ENCODE measurements at regions not wholly inside any gene's neighbourhood (a gene's known extent, or its start where the extent isn't known, plus 50 kb on each side); places are given as distances from the start of the nearest gene placed in this dataset.

DNA sequence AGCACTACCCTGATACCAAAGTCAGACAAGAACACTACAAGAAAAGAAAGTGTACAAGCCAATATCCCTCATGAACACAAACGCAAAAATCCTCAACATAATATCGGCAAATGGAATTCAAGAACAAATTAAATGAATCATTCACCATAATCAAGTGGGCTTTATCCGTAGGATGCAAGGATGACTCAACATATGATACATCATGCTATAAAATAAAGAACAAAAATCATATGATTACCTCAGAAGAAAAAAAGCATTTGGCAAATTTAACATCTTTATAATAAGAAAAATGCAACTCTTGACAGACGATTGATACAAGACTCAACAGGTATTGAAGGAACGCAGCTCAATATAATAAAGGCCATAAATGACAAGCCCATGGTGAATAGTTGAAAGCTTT lies 843.9 kb downstream of the FRK start (continued):
- TF ChIP-seq CREB1 (IDR thresholded peaks at IDR 0.05) (no peak), CREB1 (CRISPR knock-in tag; IDR thresholded peaks at IDR 0.05) (no peak), TAF7 (tag; IDR thresholded peaks at IDR 0.05) (no peak), U2AF2 (optimal IDR thresholded peaks at IDR 0.05; ENCODE audit: low read depth, low read length) (no peak), ZNF785 (CRISPR knock-in tag; IDR thresholded peaks at IDR 0.05) (no peak), FOSL1 (tag; conservative IDR thresholded peaks at IDR 0.05) (no peak), COPS2 (conservative IDR thresholded peaks at IDR 0.05) (no peak), ZNF586 (CRISPR knock-in tag; conservative IDR thresholded peaks at IDR 0.05) (no peak), FOXJ2 (tag; IDR thresholded peaks at IDR 0.05) (no peak), ARID2 (IDR thresholded peaks at IDR 0.05) (no peak)
- TF ChIP-seq, protein P1, sequence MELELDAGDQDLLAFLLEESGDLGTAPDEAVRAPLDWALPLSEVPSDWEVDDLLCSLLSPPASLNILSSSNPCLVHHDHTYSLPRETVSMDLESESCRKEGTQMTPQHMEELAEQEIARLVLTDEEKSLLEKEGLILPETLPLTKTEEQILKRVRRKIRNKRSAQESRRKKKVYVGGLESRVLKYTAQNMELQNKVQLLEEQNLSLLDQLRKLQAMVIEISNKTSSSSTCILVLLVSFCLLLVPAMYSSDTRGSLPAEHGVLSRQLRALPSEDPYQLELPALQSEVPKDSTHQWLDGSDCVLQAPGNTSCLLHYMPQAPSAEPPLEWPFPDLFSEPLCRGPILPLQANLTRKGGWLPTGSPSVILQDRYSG (tag; conservative IDR thresholded peaks at IDR 0.05; ENCODE audit: low read depth): no peak
- TF ChIP-seq, protein P2, sequence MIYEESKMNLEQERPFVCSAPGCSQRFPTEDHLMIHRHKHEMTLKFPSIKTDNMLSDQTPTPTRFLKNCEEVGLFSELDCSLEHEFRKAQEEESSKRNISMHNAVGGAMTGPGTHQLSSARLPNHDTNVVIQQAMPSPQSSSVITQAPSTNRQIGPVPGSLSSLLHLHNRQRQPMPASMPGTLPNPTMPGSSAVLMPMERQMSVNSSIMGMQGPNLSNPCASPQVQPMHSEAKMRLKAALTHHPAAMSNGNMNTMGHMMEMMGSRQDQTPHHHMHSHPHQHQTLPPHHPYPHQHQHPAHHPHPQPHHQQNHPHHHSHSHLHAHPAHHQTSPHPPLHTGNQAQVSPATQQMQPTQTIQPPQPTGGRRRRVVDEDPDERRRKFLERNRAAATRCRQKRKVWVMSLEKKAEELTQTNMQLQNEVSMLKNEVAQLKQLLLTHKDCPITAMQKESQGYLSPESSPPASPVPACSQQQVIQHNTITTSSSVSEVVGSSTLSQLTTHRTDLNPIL (CRISPR knock-in tag; IDR thresholded peaks at IDR 0.05): no peak
- TF ChIP-seq, protein P3, sequence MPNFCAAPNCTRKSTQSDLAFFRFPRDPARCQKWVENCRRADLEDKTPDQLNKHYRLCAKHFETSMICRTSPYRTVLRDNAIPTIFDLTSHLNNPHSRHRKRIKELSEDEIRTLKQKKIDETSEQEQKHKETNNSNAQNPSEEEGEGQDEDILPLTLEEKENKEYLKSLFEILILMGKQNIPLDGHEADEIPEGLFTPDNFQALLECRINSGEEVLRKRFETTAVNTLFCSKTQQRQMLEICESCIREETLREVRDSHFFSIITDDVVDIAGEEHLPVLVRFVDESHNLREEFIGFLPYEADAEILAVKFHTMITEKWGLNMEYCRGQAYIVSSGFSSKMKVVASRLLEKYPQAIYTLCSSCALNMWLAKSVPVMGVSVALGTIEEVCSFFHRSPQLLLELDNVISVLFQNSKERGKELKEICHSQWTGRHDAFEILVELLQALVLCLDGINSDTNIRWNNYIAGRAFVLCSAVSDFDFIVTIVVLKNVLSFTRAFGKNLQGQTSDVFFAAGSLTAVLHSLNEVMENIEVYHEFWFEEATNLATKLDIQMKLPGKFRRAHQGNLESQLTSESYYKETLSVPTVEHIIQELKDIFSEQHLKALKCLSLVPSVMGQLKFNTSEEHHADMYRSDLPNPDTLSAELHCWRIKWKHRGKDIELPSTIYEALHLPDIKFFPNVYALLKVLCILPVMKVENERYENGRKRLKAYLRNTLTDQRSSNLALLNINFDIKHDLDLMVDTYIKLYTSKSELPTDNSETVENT (CRISPR knock-in tag; IDR thresholded peaks at IDR 0.05): no peak

Measured in K562 (cell line).